Peyer's patch (tissue), 4 donors: ENCODE measurements at regions not wholly inside any gene's neighbourhood (a gene's known extent, or its start where the extent isn't known, plus 50 kb on each side); places are given as distances from the start of the nearest gene placed in this dataset.
A peak's percentile ranks its signal among the peaks of the same experiment; 100 is the strongest.

Experiments
- DNase-seq, 3 donors: peaks; one replicate each; pipeline ENCODE4 v3.0.0-alpha.2; 2017 to 2019
- H3K27ac ChIP-seq, 4 donors: fragments of 200-600 bp; sonication (generic); one replicate each; pipeline ENCODE4 v1.5.1; 2016 to 2019
- H3K27me3 ChIP-seq, 2 donors: fragments of 200-600 bp; sonication (generic); one replicate each; pipeline ENCODE4 v1.5.1; 2019
- H3K36me3 ChIP-seq, 3 donors: fragments of 200-600 bp; sonication (generic); one replicate each; pipeline ENCODE4 v1.5.1; 2016 to 2019
- H3K4me1 ChIP-seq, 4 donors: fragments of 200-600 bp; sonication (generic); one replicate each; pipeline ENCODE4 v1.5.1; 2016 to 2019
- H3K4me3 ChIP-seq, 4 donors: fragments of 200-600 bp; sonication (generic); 1 replicate in 3 of 4; 2 replicates in 1 of 4; pipeline ENCODE4 v1.5.1; 2016 to 2019; ENCODE audit warnings: mild to moderate bottlenecking in 1 of 4
- H3K9me3 ChIP-seq, 4 donors: fragments of 200-600 bp; sonication (generic); one replicate each; pipeline ENCODE4 v1.5.1; 2016 to 2019; ENCODE audit warnings: mild to moderate bottlenecking in 1 of 4
- CTCF ChIP-seq, 6 experiments: fragments of 450-650 bp in 4 of 6; fragments of 200-600 bp in 2 of 6; sonication (generic) in 1 of 6; IDR thresholded peaks; one replicate each; pipeline ENCODE4 v1.5.1; 2017 to 2019; ENCODE audit warnings: antibody characterized with exemption in 6 of 6, mild to moderate bottlenecking in 3 of 6, moderate library complexity in 1 of 6
- POLR2A ChIP-seq, 2 donors: fragments of 450-650 bp; IDR thresholded peaks; one replicate each; pipeline ENCODE4 v1.5.1; 2017; ENCODE audit warnings: antibody characterized with exemption in 2 of 2, mild to moderate bottlenecking in 2 of 2, moderate library complexity in 2 of 2

- H3K4me3 ChIP-seq, result no peak overlapping the region
- no peak for DNase-seq
- peaks cover 0 to 7% (median 0%) of the 10 kb centered on the region in 4 donors for H3K4me1 ChIP-seq
- no peaks in the 10 kb centered on the region for H3K36me3 ChIP-seq
- no peaks in the 10 kb centered on the region for H3K9me3 ChIP-seq
- no peaks in the 10 kb centered on the region for H3K27me3 ChIP-seq
- H3K27ac ChIP-seq, result no peak overlapping the region
- TF ChIP-seq POLR2A (IDR thresholded peaks at IDR 0.05), result no peak
- TF ChIP-seq CTCF (IDR thresholded peaks at IDR 0.05), result no peak
Observed at GRCh38 chr13:31912647-31913401, 118.8 kb upstream of the FRY start.

- Histone ChIP-seq H3K27me3 (no peaks in the 10 kb centered on the region), H3K4me1 (peaks cover 0 to 7% (median 0%) of the 10 kb centered on the region in 4 donors), H3K27ac (no peak overlapping the region), H3K9me3 (no peaks in the 10 kb centered on the region), H3K4me3 (no peak overlapping the region), H3K36me3 (no peaks in the 10 kb centered on the region)
- DNase-seq, result no peak
- peak in 1 of 6 experiments; percentile 46 for TF ChIP-seq CTCF (IDR thresholded peaks at IDR 0.05)
- no peak for TF ChIP-seq POLR2A (IDR thresholded peaks at IDR 0.05)
Observed at GRCh38 chr13:31913459-31913858, 118.1 kb upstream of the FRY start.

GRCh38 chr13:31914843-31915242 is 116.7 kb upstream of the FRY start:
- no peak for DNase-seq
- H3K4me1 ChIP-seq, result no peaks in the 10 kb centered on the region
- no peak overlapping the region for H3K4me3 ChIP-seq
- H3K9me3 ChIP-seq, result no peaks in the 10 kb centered on the region
- no peaks in the 10 kb centered on the region for H3K36me3 ChIP-seq
- TF ChIP-seq POLR2A (IDR thresholded peaks at IDR 0.05), result no peak
- no peak for TF ChIP-seq CTCF (IDR thresholded peaks at IDR 0.05)
- no peak overlapping the region for H3K27ac ChIP-seq
- no peaks in the 10 kb centered on the region for H3K27me3 ChIP-seq

- no peaks in the 10 kb centered on the region for H3K4me1 ChIP-seq
- no peak overlapping the region for H3K27ac ChIP-seq
- TF ChIP-seq CTCF (IDR thresholded peaks at IDR 0.05), result no peak
- TF ChIP-seq POLR2A (IDR thresholded peaks at IDR 0.05), result no peak
- H3K9me3 ChIP-seq, result no peaks in the 10 kb centered on the region
- H3K27me3 ChIP-seq, result no peaks in the 10 kb centered on the region
- H3K4me3 ChIP-seq, result no peak overlapping the region
- no peaks in the 10 kb centered on the region for H3K36me3 ChIP-seq
- DNase-seq, result no peak
Observed at GRCh38 chr13:31918707-31919106, 112.9 kb upstream of the FRY start.

- Histone ChIP-seq H3K9me3 (no peaks in the 10 kb centered on the region), H3K27ac (no peak overlapping the region), H3K4me1 (no peaks in the 10 kb centered on the region), H3K36me3 (no peaks in the 10 kb centered on the region), H3K4me3 (no peak overlapping the region), H3K27me3 (no peaks in the 10 kb centered on the region)
- TF ChIP-seq CTCF (IDR thresholded peaks at IDR 0.05) (no peak), POLR2A (IDR thresholded peaks at IDR 0.05) (no peak)
- no peak for DNase-seq
Observed at GRCh38 chr13:31919241-31919640, 112.3 kb upstream of the FRY start.
